Fibroblast of skin of right biceps (primary cell): ENCODE measurements at regions not wholly inside any gene's neighbourhood (a gene's known extent, or its start where the extent isn't known, plus 50 kb on each side); places are given as distances from the start of the nearest gene placed in this dataset.

Experiments
- DNase-seq: peaks from one replicate; pipeline ENCODE4 v3.0.0-alpha.2; 2013

- peak; percentile 57 for DNase-seq
These were observed 171.8 kb downstream of the UBE2E3 start for GRCh38 chr2:181152226-181152625.

GRCh38 chr2:181152701-181153100 lies 172.3 kb downstream of the UBE2E3 start:
- DNase-seq, result no peak

- DNase-seq, result peak; percentile 33
These were observed 173.5 kb downstream of the UBE2E3 start for GRCh38 chr2:181153886-181154285.

GRCh38 chr2:181157326-181157725 lies 176.9 kb downstream of the UBE2E3 start:
- DNase-seq, result peak; percentile 59

- DNase-seq, result no peak
These were observed 178.0 kb downstream of the UBE2E3 start for GRCh38 chr2:181158427-181158826.

GRCh38 chr2:181161615-181162014 lies 181.2 kb downstream of the UBE2E3 start:
- no peak for DNase-seq

GRCh38 chr2:181163139-181163538 lies 182.7 kb downstream of the UBE2E3 start:
- DNase-seq, result no peak

- no peak for DNase-seq
These were observed 183.3 kb downstream of the UBE2E3 start for GRCh38 chr2:181163691-181164090.

- DNase-seq, result no peak
These were observed 184.3 kb downstream of the UBE2E3 start for GRCh38 chr2:181164699-181165098.

GRCh38 chr2:181165199-181165868 lies 184.9 kb downstream of the UBE2E3 start:
- no peak for DNase-seq

- peak; percentile 44 for DNase-seq
These were observed 189.1 kb downstream of the UBE2E3 start for GRCh38 chr2:181169503-181169902.

GRCh38 chr2:181170256-181170655 lies 189.9 kb downstream of the UBE2E3 start:
- no peak for DNase-seq

GRCh38 chr2:181172676-181173075 lies 192.3 kb downstream of the UBE2E3 start:
- DNase-seq, result no peak

GRCh38 chr2:181174611-181175580 lies 194.5 kb downstream of the UBE2E3 start:
- no peak for DNase-seq

GRCh38 chr2:181176540-181176939 lies 196.1 kb downstream of the UBE2E3 start:
- no peak for DNase-seq

- peak; percentile 24 for DNase-seq
These were observed 197.0 kb downstream of the UBE2E3 start for GRCh38 chr2:181177376-181177775.

GRCh38 chr2:181178130-181178529 lies 197.7 kb downstream of the UBE2E3 start:
- DNase-seq, result no peak

GRCh38 chr2:181178823-181179412 lies 198.5 kb downstream of the UBE2E3 start:
- no peak for DNase-seq

- no peak for DNase-seq
These were observed 203.6 kb downstream of the UBE2E3 start for GRCh38 chr2:181183878-181184542.

- DNase-seq, result no peak
These were observed 205.0 kb downstream of the UBE2E3 start for GRCh38 chr2:181185421-181185820.

- DNase-seq, result peak; percentile 56
These were observed 205.5 kb downstream of the UBE2E3 start for GRCh38 chr2:181185948-181186347.

GRCh38 chr2:181188605-181189004 lies 208.2 kb downstream of the UBE2E3 start:
- no peak for DNase-seq

- DNase-seq, result no peak
These were observed 209.5 kb downstream of the UBE2E3 start for GRCh38 chr2:181189951-181190350.
